Naive thymus-derived CD4-positive, alpha-beta T cell (primary cell): ENCODE measurements at regions not wholly inside any gene's neighbourhood (a gene's known extent, or its start where the extent isn't known, plus 50 kb on each side); places are given as distances from the start of the nearest gene placed in this dataset.

Experiments used
- ATAC-seq: fragments of 150-1000 bp; cut with Tn5 transposase; 2 replicates; pipeline ENCODE4 v1.10.0; 2021; ENCODE audit warnings: mild to moderate bottlenecking, moderate library complexity
- CTCF ChIA-PET: fragments of 350-600 bp; sonication (Branson Sonifier 250); formaldehyde crosslinking; loops from one replicate; lab custom pipeline; 2021; ENCODE audit warnings: antibody characterized with exemption; lab: Charles Lee
- POLR2A ChIA-PET: fragments of 350-600 bp; sonication (Branson Sonifier 250); formaldehyde crosslinking; loops from one replicate; lab custom pipeline; 2021; ENCODE audit warnings: antibody characterized with exemption, inconsistent platforms; lab: Charles Lee
- DNase-seq, 9 donors: peaks; one replicate each; pipeline versions ENCODE4 v3.0.0 to v3.0.0-alpha.2; 2020 to 2022; ENCODE audit warnings: mixed read lengths in 1 of 9
- H3K27ac ChIP-seq: one replicate; pipeline ENCODE4 v1.7.0; 2013; ENCODE audit warnings: mild to moderate bottlenecking, low read depth, low read length, moderate library complexity
- H3K27me3 ChIP-seq, 2 donors: one replicate each; pipeline ENCODE4 v1.7.0; 2013; ENCODE audit warnings: low read length in 2 of 2, mild to moderate bottlenecking in 2 of 2, moderate library complexity in 2 of 2; ENCODE audit not compliant: control insufficient read depth in 2 of 2, insufficient read depth in 2 of 2
- H3K36me3 ChIP-seq, 3 experiments: 1 replicate in 2 of 3; 2 replicates in 1 of 3; pipeline ENCODE4 v1.7.0; 2013; ENCODE audit warnings: low read length in 3 of 3, mild to moderate bottlenecking in 3 of 3, moderate library complexity in 1 of 3; ENCODE audit not compliant: insufficient read depth in 3 of 3, control insufficient read depth in 2 of 3
- H3K4me1 ChIP-seq, 2 donors: one replicate each; pipeline ENCODE4 v1.7.0; 2013; ENCODE audit warnings: low read length in 2 of 2, mild to moderate bottlenecking in 2 of 2, moderate library complexity in 1 of 2; ENCODE audit not compliant: control insufficient read depth in 2 of 2, insufficient read depth in 2 of 2
- H3K4me3 ChIP-seq: 2 replicates; pipeline ENCODE4 v1.7.0; 2013; ENCODE audit warnings: mild to moderate bottlenecking, low read length
- H3K9me3 ChIP-seq, 3 experiments: 1 replicate in 2 of 3; 2 replicates in 1 of 3; pipeline ENCODE4 v1.7.0; 2013; ENCODE audit warnings: low read length in 3 of 3; ENCODE audit not compliant: control insufficient read depth in 2 of 3
- H3K27ac Mint-ChIP-seq, 9 donors: one replicate each; pipeline ENCODE4 v1.8.0; 2020 to 2022; ENCODE audit warnings: mixed read lengths in 9 of 9, mild to moderate bottlenecking in 8 of 9, moderate library complexity in 5 of 9, inconsistent platforms in 2 of 9
- H3K27me3 Mint-ChIP-seq, 5 donors: one replicate each; pipeline ENCODE4 v1.8.0; 2021 to 2022; ENCODE audit warnings: mixed read lengths in 5 of 5, mild to moderate bottlenecking in 1 of 5
- H3K36me3 Mint-ChIP-seq, 5 donors: one replicate each; pipeline ENCODE4 v1.8.0; 2020 to 2022; ENCODE audit warnings: mixed read lengths in 5 of 5, mild to moderate bottlenecking in 3 of 5, inconsistent platforms in 1 of 5
- H3K4me1 Mint-ChIP-seq, 7 donors: one replicate each; pipeline ENCODE4 v1.8.0; 2020 to 2022; ENCODE audit warnings: mixed read lengths in 7 of 7, mild to moderate bottlenecking in 3 of 7, inconsistent platforms in 1 of 7
- H3K4me3 Mint-ChIP-seq, 10 donors: one replicate each; pipeline ENCODE4 v1.8.0; 2020 to 2022; ENCODE audit warnings: mild to moderate bottlenecking in 10 of 10, mixed read lengths in 10 of 10, moderate library complexity in 6 of 10, inconsistent platforms in 2 of 10
- H3K9me3 Mint-ChIP-seq, 11 donors: one replicate each; pipeline ENCODE4 v1.8.0; 2020 to 2022; ENCODE audit warnings: mixed read lengths in 11 of 11, mild to moderate bottlenecking in 4 of 11, inconsistent platforms in 1 of 11, moderate library complexity in 1 of 11
- intact Hi-C, 2 donors: fragments of 100-400 bp; cut with micrococcal nuclease; formaldehyde crosslinking; loops; one replicate each; pipeline ENCODE4 v1.15.1; 2023

DNA sequence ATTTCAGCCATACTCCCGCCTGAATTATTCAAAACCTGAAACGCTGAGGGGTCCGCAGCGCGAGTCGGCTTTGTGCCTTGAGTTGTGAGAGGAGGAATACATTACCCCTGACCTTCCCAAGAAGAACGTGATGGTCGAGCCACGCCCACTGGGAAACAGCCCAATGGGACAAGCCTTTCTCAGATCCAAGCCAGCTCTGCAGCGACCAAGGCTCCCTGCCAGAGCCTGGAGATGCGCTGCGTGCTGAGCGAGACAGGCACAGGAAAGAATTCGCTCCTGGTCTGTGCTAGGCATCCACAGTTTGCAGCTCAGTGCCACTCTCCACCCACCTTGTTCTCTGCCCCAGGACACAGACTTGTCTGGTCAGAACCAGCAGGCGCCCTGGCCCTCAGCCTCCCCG is 74.1 kb upstream of the GLI2 start:
- POLR2A ChIA-PET = no interaction called here
- Histone ChIP-seq H3K4me1 (no peaks in the 10 kb centered on the region), H3K27me3 (no peaks in the 10 kb centered on the region), H3K4me3 (no peak overlapping the region), H3K36me3 (no peaks in the 10 kb centered on the region), H3K9me3 (peaks cover 0 to 7% (median 0%) of the 10 kb centered on the region in 3 experiments), H3K27ac (no peak overlapping the region)
- Mint-ChIP-seq H3K36me3 (peaks cover 0 to 6% (median 0%) of the 10 kb centered on the region in 5 donors), H3K27me3 (peaks cover 0 to 44% (median 25%) of the 10 kb centered on the region in 5 donors), H3K9me3 (peaks cover 2 to 31% (median 18%) of the 10 kb centered on the region in 11 donors), H3K4me1 (no peaks in the 10 kb centered on the region), H3K27ac (no peak overlapping the region), H3K4me3 (no peak overlapping the region)
- DNase-seq = no peak
- CTCF ChIA-PET = no interaction called here
- ATAC-seq = no peak
- intact Hi-C loops = no loop called here

DNA sequence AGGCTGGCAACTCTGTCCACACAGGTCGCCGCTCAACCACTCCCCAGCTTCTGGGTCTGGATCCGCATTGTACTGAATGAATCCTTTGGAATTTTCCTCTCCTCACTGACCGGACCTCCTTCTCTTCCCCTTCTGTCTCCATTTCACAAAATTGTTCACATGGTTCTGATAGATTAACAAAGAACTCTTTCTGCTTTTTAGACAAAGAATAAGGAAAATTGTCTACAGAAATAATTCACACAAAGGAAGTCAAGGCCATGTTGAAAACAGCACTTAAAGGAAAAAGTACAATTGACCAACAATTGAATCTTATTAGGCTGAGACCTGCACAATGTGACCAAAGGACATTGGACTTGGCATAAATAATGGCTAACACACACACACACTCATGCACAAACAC is 73.6 kb upstream of the GLI2 start:
- Mint-ChIP-seq H3K4me3 (no peak overlapping the region), H3K36me3 (peaks cover 0 to 6% (median 0%) of the 10 kb centered on the region in 5 donors), H3K4me1 (no peaks in the 10 kb centered on the region), H3K27me3 (peaks cover 0 to 41% (median 21%) of the 10 kb centered on the region in 5 donors), H3K27ac (no peak overlapping the region), H3K9me3 (peaks cover 4 to 36% (median 23%) of the 10 kb centered on the region in 11 donors)
- H3K4me3 ChIP-seq = no peak overlapping the region
- ATAC-seq (no peak), DNase-seq (no peak)
- H3K27ac ChIP-seq = no peak overlapping the region
- no peaks in the 10 kb centered on the region for H3K36me3 ChIP-seq
- no peaks in the 10 kb centered on the region for H3K27me3 ChIP-seq
- ChIA-PET POLR2A (no interaction called here), CTCF (no interaction called here)
- H3K9me3 ChIP-seq = peaks cover 0 to 8% (median 0%) of the 10 kb centered on the region in 3 experiments
- intact Hi-C loops = no loop called here
- no peaks in the 10 kb centered on the region for H3K4me1 ChIP-seq

DNA sequence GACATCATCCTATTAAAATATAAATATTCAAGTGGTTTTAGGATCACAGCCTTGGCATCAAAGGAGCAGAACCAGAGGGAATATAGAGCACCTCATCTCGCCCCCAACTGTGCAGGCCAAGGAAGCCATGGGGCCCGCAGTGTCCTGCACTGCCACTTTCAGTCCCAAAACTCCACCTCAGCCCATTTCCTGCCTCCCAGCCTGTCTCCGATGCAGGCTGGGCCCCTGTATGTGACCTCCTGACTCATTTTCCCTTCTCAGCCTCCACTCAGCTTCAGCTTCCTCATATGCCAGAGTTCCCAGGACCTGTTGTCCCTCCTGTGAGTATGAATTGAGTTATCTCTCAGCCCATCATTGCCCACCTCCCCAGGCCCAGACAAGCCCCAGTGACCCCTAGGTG is 72.9 kb upstream of the GLI2 start:
- peaks cover 0 to 36% (median 20%) of the 10 kb centered on the region in 5 donors for H3K27me3 Mint-ChIP-seq
- Histone ChIP-seq H3K4me3 (no peak overlapping the region), H3K9me3 (peaks cover 0 to 11% (median 0%) of the 10 kb centered on the region in 3 experiments), H3K27ac (no peak overlapping the region), H3K4me1 (no peaks in the 10 kb centered on the region), H3K36me3 (no peaks in the 10 kb centered on the region), H3K27me3 (no peaks in the 10 kb centered on the region)
- H3K27ac Mint-ChIP-seq = no peak overlapping the region
- ChIA-PET POLR2A (no interaction called here), CTCF (no interaction called here)
- DNase-seq (no peak), ATAC-seq (no peak)
- H3K9me3 Mint-ChIP-seq = peaks cover 4 to 43% (median 25%) of the 10 kb centered on the region in 11 donors
- intact Hi-C loops = no loop called here
- H3K4me3 Mint-ChIP-seq = no peak overlapping the region
- H3K36me3 Mint-ChIP-seq = peaks cover 0 to 6% (median 0%) of the 10 kb centered on the region in 5 donors
- H3K4me1 Mint-ChIP-seq = no peaks in the 10 kb centered on the region

DNA sequence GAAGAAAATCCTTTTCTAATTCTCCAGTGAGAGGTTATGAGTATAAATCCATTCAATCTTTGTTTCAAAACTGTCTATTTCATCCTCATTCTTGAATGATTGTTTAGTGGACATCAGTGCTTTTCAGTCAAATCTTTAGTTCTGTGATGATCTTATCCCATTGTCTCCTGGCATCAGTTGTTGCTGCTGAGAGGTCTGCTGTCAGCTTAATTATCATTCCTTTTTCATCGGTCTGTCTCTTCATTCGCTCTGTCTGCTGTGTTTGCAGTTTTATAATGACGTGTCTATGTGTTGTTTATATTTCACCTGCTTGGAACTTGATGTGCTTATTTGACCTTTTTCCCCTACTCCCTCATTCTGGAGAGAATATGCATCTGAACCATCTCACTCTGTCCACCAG is 69.2 kb upstream of the GLI2 start:
- Histone ChIP-seq H3K27me3 (no peaks in the 10 kb centered on the region), H3K27ac (no peak overlapping the region), H3K4me1 (no peaks in the 10 kb centered on the region), H3K36me3 (no peaks in the 10 kb centered on the region), H3K9me3 (peaks cover 0 to 11% (median 0%) of the 10 kb centered on the region in 3 experiments), H3K4me3 (no peak overlapping the region)
- peaks cover 0 to 6% (median 0%) of the 10 kb centered on the region in 5 donors for H3K36me3 Mint-ChIP-seq
- H3K4me3 Mint-ChIP-seq = no peak overlapping the region
- intact Hi-C loops = no loop called here
- CTCF ChIA-PET = no interaction called here
- ATAC-seq (no peak), DNase-seq (no peak)
- POLR2A ChIA-PET = no interaction called here
- no peak overlapping the region for H3K27ac Mint-ChIP-seq
- peaks cover 0 to 3% (median 0%) of the 10 kb centered on the region in 7 donors for H3K4me1 Mint-ChIP-seq
- peaks cover 4 to 55% (median 28%) of the 10 kb centered on the region in 11 donors for H3K9me3 Mint-ChIP-seq
- peaks cover 15 to 42% (median 28%) of the 10 kb centered on the region in 5 donors for H3K27me3 Mint-ChIP-seq

DNA sequence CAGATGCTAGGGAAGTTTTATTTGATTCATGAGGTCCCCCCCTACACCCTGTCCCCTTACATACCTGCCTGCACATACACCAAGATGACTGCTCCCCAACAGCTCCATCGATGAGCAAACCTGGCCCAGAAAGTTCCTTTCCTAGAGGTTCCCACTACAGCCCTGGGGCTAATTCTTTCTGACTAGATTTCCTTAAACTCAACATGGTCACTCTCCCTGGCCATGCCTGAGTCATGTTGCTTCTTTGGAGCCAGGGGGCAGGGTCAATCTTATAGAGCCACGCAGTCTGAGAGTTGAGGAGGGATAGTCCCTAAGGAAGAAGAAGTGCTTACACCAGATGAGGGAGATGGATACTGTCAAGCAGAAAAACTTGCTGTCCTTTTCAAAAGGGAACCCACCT is 67.7 kb upstream of the GLI2 start:
- Mint-ChIP-seq H3K36me3 (peaks cover 0 to 6% (median 0%) of the 10 kb centered on the region in 5 donors), H3K27ac (no peak overlapping the region), H3K27me3 (peaks cover 19 to 44% (median 28%) of the 10 kb centered on the region in 5 donors), H3K4me3 (no peak overlapping the region), H3K4me1 (peaks cover 0 to 3% (median 0%) of the 10 kb centered on the region in 7 donors), H3K9me3 (peaks cover 4 to 55% (median 27%) of the 10 kb centered on the region in 11 donors)
- no peak for ATAC-seq
- no peaks in the 10 kb centered on the region for H3K4me1 ChIP-seq
- H3K36me3 ChIP-seq = no peaks in the 10 kb centered on the region
- H3K9me3 ChIP-seq = peaks cover 0 to 11% (median 0%) of the 10 kb centered on the region in 3 experiments
- H3K27me3 ChIP-seq = no peaks in the 10 kb centered on the region
- no peak for DNase-seq
- H3K4me3 ChIP-seq = no peak overlapping the region
- CTCF ChIA-PET = no interaction called here
- POLR2A ChIA-PET = no interaction called here
- H3K27ac ChIP-seq = no peak overlapping the region
- intact Hi-C loops = no loop called here

DNA sequence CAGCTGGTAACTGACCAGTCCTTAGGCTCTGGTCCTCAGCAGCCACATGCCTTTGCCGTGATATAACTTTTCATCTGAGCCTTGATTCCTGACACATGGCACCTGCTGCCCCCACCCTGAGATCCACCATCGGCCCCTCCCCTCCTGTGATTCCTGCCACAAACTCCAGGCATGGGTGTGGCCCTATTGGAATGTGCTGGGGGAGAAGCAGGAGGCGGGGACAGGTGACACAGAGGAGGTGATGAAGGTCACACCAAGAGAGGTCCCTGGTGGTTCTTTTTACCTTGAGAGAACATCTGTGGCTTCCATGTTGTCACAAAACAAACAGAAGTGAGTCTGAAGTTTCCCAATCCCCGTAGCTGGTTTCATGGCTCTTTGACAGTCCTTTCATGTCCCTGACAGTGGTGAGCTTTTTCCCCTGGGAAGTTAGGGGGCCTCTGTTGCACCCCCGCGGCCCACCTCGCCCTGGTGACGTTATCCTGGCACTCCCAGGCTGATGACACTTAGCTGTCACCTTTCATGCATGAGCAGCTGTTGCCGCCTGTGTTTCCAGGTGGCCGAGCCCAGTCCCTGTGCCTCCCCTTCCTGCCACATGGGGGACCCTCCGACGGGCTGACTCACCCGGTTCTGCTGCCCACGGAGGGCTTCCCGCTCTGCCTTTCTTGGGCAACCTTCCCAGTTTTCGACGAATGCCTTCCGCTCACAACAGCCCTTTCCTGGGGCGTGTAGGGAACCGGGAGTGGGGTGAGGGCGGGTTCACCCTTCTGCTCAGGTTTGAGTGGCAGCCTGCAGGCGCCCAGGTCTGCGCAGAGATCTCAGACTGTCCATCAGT is 66.3 kb upstream of the GLI2 start:
- Histone ChIP-seq H3K27me3 (no peaks in the 10 kb centered on the region), H3K36me3 (no peaks in the 10 kb centered on the region), H3K4me1 (no peaks in the 10 kb centered on the region), H3K9me3 (peaks cover 0 to 11% (median 0%) of the 10 kb centered on the region in 3 experiments), H3K4me3 (no peak overlapping the region), H3K27ac (no peak overlapping the region)
- Mint-ChIP-seq H3K4me1 (peaks cover 0 to 3% (median 0%) of the 10 kb centered on the region in 7 donors), H3K4me3 (peak overlapping the region in 1 of 10 donors; percentile 16), H3K27ac (no peak overlapping the region), H3K36me3 (peaks cover 0 to 6% (median 0%) of the 10 kb centered on the region in 5 donors), H3K9me3 (peaks cover 4 to 47% (median 26%) of the 10 kb centered on the region in 11 donors), H3K27me3 (peaks cover 19 to 39% (median 28%) of the 10 kb centered on the region in 5 donors)
- ChIA-PET POLR2A (no interaction called here), CTCF (interaction anchor here (1.2 kb wide), 1 partner anchor 14 kb away, joined by 3 read pairs; no protein-coding TSS in a partner anchor)
- ATAC-seq (no peak), DNase-seq (no peak)
- intact Hi-C loops = no loop called here
